ENCODE measurements at regions not wholly inside any gene's neighbourhood (a gene's known extent, or its start where the extent isn't known, plus 50 kb on each side); places are given as distances from the start of the nearest gene placed in this dataset.
"Not testable (repeated sequence)": the region's sequence is repeated elsewhere in the genome, so short reads cannot be mapped to it uniquely, and the experiment has no call there.

DNA sequence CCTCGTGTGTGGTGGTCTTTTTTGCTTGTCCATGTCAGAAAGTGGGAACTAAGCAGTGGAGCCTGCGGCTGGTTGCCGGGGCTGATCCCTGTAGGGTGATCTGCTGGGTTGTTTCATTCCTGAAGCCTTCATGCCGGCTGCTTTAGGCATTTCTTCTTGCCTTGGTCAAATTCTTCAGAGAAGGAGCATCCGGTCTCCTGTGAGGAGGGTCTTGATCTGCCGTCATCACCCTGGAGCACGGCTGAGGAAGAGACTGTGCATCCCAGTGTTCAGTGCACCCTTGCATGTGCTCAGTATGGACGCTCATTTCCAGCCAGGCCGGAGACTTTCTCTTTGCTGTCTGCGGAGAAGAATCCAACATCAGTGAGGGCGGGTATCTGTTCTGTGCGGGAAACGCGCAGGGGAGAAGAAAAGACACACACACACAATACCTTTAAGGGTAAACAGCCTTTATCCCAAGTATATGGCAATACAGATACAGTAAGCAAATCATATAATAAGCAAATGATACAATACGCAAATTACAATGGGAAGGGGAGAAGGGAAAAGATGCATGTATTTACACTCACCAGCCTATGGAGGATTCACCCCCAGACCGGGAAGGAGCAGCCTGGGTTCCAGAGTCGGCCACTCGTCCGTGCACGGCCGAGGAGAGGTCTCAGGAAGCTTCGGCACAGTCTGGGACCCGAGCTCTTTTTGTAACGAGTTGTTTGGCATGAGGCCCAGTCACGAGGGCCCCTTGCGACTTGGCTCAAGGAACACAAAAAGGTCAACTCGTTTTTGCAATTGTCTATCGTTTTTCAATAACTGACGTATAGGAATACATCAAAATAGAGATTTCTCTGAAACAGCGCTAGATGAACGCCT lies 1366.8 kb upstream of the TMEM132C start:
- no peak for DNase-seq (ENCODE audit: low read depth, low spot score)

- DNase-seq (ENCODE audit: low read depth, low spot score): no peak
These were observed 1363.7 kb upstream of the TMEM132C start for GRCh38 chr12:126903027-126903876.

- DNase-seq (ENCODE audit: low read depth, low spot score): no peak
These were observed 1361.2 kb upstream of the TMEM132C start for GRCh38 chr12:126905752-126906151.

- no peak for DNase-seq (ENCODE audit: low read depth, low spot score)
These were observed 1358.8 kb upstream of the TMEM132C start for GRCh38 chr12:126907900-126908764.

GRCh38 chr12:126908765-126909142 lies 1358.2 kb upstream of the TMEM132C start:
- no peak for DNase-seq (ENCODE audit: low read depth, low spot score)

DNA sequence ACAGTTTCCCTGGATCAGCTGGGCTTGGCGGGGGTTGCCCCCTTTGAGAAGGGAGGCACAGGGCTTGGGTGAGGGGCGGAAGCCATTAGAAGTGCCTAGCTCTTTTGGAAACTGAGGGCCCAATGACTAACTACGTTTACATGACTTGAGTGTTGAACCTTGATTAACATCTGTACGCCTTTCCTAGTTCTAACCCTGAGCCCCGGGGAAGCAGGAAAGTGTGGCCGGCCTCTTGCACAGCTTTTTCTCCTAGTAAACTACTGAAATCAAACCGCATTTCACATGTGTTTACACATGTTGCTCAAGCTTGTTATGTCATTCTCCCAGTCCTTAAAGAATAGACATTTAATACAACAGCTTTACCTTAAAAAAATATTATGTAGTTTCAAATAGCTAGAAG lies 1356.4 kb upstream of the TMEM132C start:
- no peak for DNase-seq (ENCODE audit: low read depth, low spot score)

GRCh38 chr12:126912111-126912510 lies 1354.9 kb upstream of the TMEM132C start:
- no peak for DNase-seq (ENCODE audit: low read depth, low spot score)

- DNase-seq (ENCODE audit: low read depth, low spot score): no peak
These were observed 1352.7 kb upstream of the TMEM132C start for GRCh38 chr12:126914170-126914793.

- no peak for DNase-seq (ENCODE audit: low read depth, low spot score)
These were observed 1351.7 kb upstream of the TMEM132C start for GRCh38 chr12:126915309-126915708.

DNA sequence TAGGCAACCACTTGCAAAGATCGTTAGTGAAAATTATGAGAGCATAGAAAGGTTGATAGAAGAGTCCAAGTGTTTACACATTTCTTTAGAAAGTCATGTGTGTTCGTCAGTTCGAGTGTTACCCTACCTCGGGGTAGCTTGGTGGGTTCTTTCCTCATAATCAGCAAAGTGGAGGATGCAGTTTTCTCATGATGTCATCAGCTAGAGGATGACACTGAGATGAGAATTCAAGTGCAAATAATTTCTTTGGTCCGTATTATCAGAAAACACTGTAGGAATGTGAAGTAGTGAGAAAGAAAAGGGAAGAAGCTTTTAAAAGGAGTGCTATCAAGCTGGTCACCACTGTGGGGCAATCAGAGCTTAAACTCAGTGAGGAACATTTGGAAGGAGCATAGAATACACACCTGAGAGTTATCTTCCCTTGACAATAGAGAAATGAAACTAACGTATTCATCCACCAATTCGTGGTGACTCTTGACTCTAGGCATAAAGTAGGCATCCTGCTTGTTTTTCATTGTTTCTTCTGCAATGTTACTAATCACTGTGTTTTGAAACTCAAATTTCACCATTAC lies 1340.9 kb upstream of the TMEM132C start:
- DNase-seq (ENCODE audit: low read depth, low spot score): no peak

GRCh38 chr12:126930234-126930633 lies 1336.7 kb upstream of the TMEM132C start:
- no peak for DNase-seq (ENCODE audit: low read depth, low spot score)

GRCh38 chr12:126932156-126932555 lies 1334.8 kb upstream of the TMEM132C start:
- DNase-seq (ENCODE audit: low read depth, low spot score): no peak

DNA sequence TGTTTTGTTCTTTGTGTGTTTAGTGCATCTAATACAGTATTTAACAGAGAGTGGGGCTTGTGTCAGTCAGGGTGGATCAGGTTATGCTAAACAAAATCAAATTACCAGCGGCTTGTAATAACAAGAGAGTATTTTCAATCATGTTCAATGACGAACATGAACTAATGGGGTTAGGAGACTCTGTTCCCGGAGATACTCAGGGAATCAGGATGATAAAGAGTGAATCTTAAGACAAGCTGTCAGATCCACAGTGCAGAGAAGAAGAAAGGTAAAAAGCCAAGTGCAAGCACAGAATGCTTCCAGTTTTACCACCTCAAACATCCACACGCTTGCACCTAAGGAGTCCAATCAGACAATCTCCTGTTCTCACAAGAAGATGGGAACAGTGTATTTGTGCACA lies 1331.5 kb upstream of the TMEM132C start:
- no peak for DNase-seq (ENCODE audit: low read depth, low spot score)

DNA sequence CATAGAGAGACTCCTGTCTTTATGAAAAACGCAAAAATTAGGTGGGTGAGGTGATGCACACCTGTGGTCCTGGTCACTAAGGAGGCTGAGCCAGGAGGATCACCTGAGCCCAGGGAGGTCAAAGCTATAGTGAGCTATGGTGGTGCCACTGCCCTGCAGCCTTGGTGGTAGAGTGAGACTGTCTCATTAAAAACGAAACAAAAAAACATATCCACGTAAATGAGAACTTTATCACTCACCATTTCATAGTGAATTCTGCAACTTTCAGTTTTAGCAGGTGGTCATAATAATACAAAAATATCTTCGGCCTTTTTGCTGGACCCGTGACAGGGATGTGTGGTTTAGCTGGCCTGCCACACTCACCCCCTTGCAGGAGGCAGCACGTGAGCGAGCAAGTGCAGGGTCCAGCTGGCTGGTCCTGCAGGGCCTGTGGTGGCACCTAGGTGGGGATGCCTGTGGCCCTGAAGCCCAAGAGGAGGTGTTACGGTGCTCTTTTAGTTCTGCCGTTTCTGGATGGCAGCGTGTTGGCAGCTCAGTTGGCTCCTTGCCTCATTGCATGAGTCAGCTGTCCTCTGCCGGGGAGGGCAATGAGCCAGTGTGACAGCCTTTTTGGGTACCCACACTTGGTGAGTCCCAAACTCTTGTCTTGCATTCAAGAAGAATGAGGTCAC lies 1330.7 kb upstream of the TMEM132C start:
- DNase-seq (ENCODE audit: low read depth, low spot score): no peak

DNA sequence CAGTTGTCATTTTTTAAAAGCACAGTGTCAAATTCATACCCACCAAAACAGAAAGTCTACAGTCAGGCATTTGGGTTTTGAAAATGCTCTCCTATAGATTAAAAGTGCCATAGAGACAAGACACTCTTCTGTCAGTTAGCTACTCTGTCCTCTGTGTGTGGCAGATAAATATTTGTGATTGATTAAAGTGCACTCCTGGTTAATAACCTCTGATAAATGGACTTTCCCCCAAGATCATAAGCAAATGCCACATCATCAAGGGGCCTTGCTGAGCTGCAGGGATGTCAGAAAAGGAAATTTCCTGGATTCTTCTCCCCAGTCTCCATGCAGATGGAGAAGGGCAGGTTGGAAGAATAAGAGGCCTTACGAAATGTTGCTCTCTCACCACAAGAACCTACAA lies 1329.5 kb upstream of the TMEM132C start:
- no peak for DNase-seq (ENCODE audit: low read depth, low spot score)

- no peak for DNase-seq (ENCODE audit: low read depth, low spot score)
These were observed 1322.3 kb upstream of the TMEM132C start for GRCh38 chr12:126944684-126945083.

GRCh38 chr12:126946958-126947357 lies 1320.0 kb upstream of the TMEM132C start:
- DNase-seq (ENCODE audit: low read depth, low spot score): not testable (repeated sequence)

- no peak for DNase-seq (ENCODE audit: low read depth, low spot score)
These were observed 1317.4 kb upstream of the TMEM132C start for GRCh38 chr12:126949558-126949957.

DNA sequence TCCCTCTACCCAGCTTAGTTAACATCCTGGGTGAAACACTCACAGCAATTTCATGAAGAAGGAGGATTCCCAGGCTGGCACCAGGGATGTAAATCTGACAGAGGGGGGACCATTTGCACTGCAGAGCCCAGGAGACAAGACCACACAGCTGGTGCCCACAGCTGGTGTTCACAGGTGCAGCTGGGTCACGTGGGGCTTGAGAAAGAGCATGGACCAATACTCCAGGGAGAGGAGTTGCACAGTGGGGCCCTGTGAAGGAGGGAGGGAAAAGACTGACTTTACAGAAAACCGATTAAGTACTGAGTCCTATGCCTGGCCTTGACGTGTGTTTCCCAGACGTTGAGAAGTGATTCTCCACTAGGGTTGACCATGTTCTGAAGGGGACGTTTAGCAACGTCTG lies 1316.7 kb upstream of the TMEM132C start:
- no peak for DNase-seq (ENCODE audit: low read depth, low spot score)
